ENCODE measurements at regions not wholly inside any gene's neighbourhood (a gene's known extent, or its start where the extent isn't known, plus 50 kb on each side); places are given as distances from the start of the nearest gene placed in this dataset.

DNA sequence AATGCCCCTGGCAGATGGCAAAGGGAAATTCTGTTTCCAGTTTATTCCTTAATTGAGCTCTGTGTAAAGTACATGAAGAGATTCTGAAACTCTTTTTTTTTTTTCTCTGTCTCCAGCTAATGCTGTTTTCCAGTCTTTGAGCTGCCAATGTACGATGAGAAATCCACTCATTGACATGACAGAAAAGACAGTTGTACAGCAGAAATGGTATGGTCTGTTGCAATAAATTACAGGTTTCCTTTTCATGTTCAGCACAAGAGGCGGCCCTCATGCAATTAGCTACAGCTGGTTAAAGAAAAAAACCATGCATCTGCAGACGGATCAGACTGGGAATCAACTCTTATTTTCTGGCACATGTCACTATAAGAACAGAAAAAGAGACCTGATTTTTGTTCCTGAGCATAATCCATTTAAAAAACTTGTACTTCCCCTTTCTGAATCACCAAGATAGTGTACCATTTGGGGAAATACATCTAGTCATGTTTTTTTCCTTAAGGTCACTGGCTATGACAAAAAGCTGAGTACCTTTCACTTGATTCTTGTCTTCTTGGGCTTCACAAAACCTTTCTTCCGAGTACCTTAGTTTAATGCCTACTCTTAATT, 289.8 kb upstream of the PREP start:
- 3% methylated on average over 4 of the region's 4 CpGs for WGBS (ENCODE audit: low lambda C conversion rate)
- intact Hi-C loops (cut with micrococcal nuclease; ENCODE audit: unreplicated experiment) (no loop called here), in situ Hi-C loops (cut with HindIII; ENCODE audit: extremely low pct_ligation_motif_present, low pct_unique_long_range_greater_than_20kb) (no loop called here)
- ATAC-seq (no peak), FAIRE-seq (no peak), DNase-seq (ENCODE audit: low spot score) (no peak)
- CTCF ChIA-PET (ENCODE audit: low intra/inter-chr PET ratio, low total read pairs): no interaction called here
- Histone ChIP-seq H4K20me1 (ENCODE audit: insufficient read depth, low read length) (no peaks in the 10 kb centered on the region), H3K9me3 (ENCODE audit: low read length) (peaks cover 1% of the 10 kb centered on the region; the same call in 1 of the 2 replicates), H2AFZ (ENCODE audit: low read length) (no peak overlapping the region), H3K4me2 (ENCODE audit: low read depth, low read length) (no peak overlapping the region), H3K79me2 (ENCODE audit: insufficient read depth, low read length) (no peaks in the 10 kb centered on the region), H3K27me3 (ENCODE audit: control insufficient read depth in 1 of 2, insufficient read depth in 2 of 2, low read length in 2 of 2) (peaks cover 1 to 5% of the 10 kb centered on the region in 2 experiments; a peak in 2 of 5 replicates), H3K9ac (ENCODE audit: insufficient read depth, low read depth, low read length) (no peak overlapping the region), H3K36me3 (replicated peaks in 1 of 2; ENCODE audit: control insufficient read depth in 1 of 2, insufficient read depth in 2 of 2, low read length in 2 of 2) (no peaks in the 10 kb centered on the region), H3K4me3 (replicated peaks in 1 of 3; ENCODE audit: insufficient read depth in 1 of 3, low read depth in 2 of 3, low read length in 3 of 3) (no peak overlapping the region), H3K4me1 (ENCODE audit: insufficient read depth, low read length) (no peaks in the 10 kb centered on the region), H3K27ac (ENCODE audit: extremely low read length, insufficient read depth, low read length) (no peak overlapping the region)
- TF ChIP-seq, protein P1, sequence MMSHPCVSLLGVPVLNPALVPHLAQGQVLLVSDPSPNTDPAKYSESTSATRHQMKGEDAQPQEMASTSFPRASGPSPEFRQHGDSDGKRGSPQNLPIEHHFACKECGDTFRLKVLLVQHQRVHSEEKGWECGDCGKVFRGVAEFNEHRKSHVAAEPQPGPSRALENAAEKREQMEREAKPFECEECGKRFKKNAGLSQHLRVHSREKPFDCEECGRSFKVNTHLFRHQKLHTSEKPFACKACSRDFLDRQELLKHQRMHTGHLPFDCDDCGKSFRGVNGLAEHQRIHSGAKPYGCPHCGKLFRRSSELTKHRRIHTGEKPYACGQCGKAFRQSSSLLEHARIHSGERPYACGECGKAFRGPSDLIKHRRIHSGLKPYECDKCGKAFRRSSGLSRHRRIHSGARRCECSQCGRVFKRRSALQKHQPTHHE (CRISPR knock-in tag; IDR thresholded peaks at IDR 0.05; ENCODE audit: borderline replicate concordance): no peak
- TF ChIP-seq ZNF83 (CRISPR knock-in tag; IDR thresholded peaks at IDR 0.05; ENCODE audit: borderline replicate concordance) (no peak), RAD51 (IDR thresholded peaks at IDR 0.05; ENCODE audit: borderline replicate concordance) (no peak), ZNF101 (CRISPR knock-in tag; IDR thresholded peaks at IDR 0.05; ENCODE audit: borderline replicate concordance, low read depth) (no peak), GTF2F1 (IDR thresholded peaks at IDR 0.05; ENCODE audit: low read length) (no peak)
- TF ChIP-seq, protein P2, sequence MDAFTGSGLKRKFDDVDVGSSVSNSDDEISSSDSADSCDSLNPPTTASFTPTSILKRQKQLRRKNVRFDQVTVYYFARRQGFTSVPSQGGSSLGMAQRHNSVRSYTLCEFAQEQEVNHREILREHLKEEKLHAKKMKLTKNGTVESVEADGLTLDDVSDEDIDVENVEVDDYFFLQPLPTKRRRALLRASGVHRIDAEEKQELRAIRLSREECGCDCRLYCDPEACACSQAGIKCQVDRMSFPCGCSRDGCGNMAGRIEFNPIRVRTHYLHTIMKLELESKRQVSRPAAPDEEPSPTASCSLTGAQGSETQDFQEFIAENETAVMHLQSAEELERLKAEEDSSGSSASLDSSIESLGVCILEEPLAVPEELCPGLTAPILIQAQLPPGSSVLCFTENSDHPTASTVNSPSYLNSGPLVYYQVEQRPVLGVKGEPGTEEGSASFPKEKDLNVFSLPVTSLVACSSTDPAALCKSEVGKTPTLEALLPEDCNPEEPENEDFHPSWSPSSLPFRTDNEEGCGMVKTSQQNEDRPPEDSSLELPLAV (CRISPR knock-in tag; conservative IDR thresholded peaks at IDR 0.05; ENCODE audit: low read depth): no peak
- POLR2A ChIA-PET: no interaction called here
- BruUV-seq (replicated peaks): no TSS peak
